DND-41 (cell line): ENCODE measurements at regions not wholly inside any gene's neighbourhood (a gene's known extent, or its start where the extent isn't known, plus 50 kb on each side); places are given as distances from the start of the nearest gene placed in this dataset.

Experiments used
- EZH2 ChIP-seq: IDR thresholded peaks from 3 replicates; pipeline ENCODE4 v1.6.1; 2012; ENCODE audit warnings: borderline replicate concordance, low read depth, mild to moderate bottlenecking, moderate library complexity, low read length, inconsistent platforms; ENCODE audit not compliant: severe bottlenecking
- TF ChIP-seq, protein P1 (sequence below): IDR thresholded peaks from 2 replicates; pipeline ENCODE4 v1.5.1; 2012; ENCODE audit warnings: borderline replicate concordance, low read length, moderate library complexity, mild to moderate bottlenecking; ENCODE audit not compliant: poor library complexity, severe bottlenecking; ENCODE audit errors: extremely low read depth

- TF ChIP-seq, protein P1, sequence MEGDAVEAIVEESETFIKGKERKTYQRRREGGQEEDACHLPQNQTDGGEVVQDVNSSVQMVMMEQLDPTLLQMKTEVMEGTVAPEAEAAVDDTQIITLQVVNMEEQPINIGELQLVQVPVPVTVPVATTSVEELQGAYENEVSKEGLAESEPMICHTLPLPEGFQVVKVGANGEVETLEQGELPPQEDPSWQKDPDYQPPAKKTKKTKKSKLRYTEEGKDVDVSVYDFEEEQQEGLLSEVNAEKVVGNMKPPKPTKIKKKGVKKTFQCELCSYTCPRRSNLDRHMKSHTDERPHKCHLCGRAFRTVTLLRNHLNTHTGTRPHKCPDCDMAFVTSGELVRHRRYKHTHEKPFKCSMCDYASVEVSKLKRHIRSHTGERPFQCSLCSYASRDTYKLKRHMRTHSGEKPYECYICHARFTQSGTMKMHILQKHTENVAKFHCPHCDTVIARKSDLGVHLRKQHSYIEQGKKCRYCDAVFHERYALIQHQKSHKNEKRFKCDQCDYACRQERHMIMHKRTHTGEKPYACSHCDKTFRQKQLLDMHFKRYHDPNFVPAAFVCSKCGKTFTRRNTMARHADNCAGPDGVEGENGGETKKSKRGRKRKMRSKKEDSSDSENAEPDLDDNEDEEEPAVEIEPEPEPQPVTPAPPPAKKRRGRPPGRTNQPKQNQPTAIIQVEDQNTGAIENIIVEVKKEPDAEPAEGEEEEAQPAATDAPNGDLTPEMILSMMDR = no peak
- no peak for TF ChIP-seq EZH2
These were observed 120.6 kb downstream of the NPIPB5 start for GRCh38 chr16:22631264-22631663.
